GM12878 (cell line): ENCODE measurements at regions not wholly inside any gene's neighbourhood (a gene's known extent, or its start where the extent isn't known, plus 50 kb on each side); places are given as distances from the start of the nearest gene placed in this dataset.

Experiments
- EP300 ChIP-seq, 2 experiments: fragments of 150-350 bp in 1 of 2; IDR thresholded peaks; 2 replicates each; pipeline ENCODE4 v1.6.1; 2011 to 2012; ENCODE audit warnings: low read depth in 2 of 2, low read length in 2 of 2, borderline replicate concordance in 1 of 2, improper control_type of control experiment in 1 of 2, inconsistent platforms in 1 of 2; ENCODE audit not compliant: control insufficient read depth in 1 of 2
- MYC ChIP-seq: IDR thresholded peaks from 2 replicates; pipeline ENCODE4 v1.6.1; 2011; ENCODE audit warnings: mild to moderate bottlenecking, low read length, moderate library complexity, inconsistent platforms; ENCODE audit not compliant: insufficient read depth, insufficient replicate concordance, insufficient read length, severe bottlenecking

- TF ChIP-seq MYC (no peak), EP300 (IDR thresholded peaks at IDR 0.05; ENCODE audit: borderline replicate concordance in 1 of 2, control insufficient read depth in 1 of 2, low read depth in 2 of 2, low read length in 2 of 2) (no peak)
Measured at GRCh38 chr9:33703430-33704102, 91.8 kb upstream of the PRSS3 start.
